Mammary epithelial cell (primary cell): ENCODE measurements at regions not wholly inside any gene's neighbourhood (a gene's known extent, or its start where the extent isn't known, plus 50 kb on each side); places are given as distances from the start of the nearest gene placed in this dataset.

ENCODE experiments used
- EZH2 ChIP-seq: IDR thresholded peaks from 2 replicates; pipeline ENCODE4 v1.6.1; 2012; ENCODE audit warnings: low read length, inconsistent platforms, borderline replicate concordance
- TF ChIP-seq, protein P1 (sequence below), 2 donors: IDR thresholded peaks in 1 of 2; conservative IDR thresholded peaks in 1 of 2; 2 replicates each; pipeline ENCODE4 v1.5.1; 2011 to 2012; ENCODE audit warnings: inconsistent platforms in 2 of 2, low read length in 2 of 2, mild to moderate bottlenecking in 2 of 2, control low read depth in 1 of 2, low read depth in 1 of 2; ENCODE audit not compliant: insufficient read depth in 1 of 2; ENCODE audit errors: extremely low read depth in 1 of 2

- TF ChIP-seq, protein P1, sequence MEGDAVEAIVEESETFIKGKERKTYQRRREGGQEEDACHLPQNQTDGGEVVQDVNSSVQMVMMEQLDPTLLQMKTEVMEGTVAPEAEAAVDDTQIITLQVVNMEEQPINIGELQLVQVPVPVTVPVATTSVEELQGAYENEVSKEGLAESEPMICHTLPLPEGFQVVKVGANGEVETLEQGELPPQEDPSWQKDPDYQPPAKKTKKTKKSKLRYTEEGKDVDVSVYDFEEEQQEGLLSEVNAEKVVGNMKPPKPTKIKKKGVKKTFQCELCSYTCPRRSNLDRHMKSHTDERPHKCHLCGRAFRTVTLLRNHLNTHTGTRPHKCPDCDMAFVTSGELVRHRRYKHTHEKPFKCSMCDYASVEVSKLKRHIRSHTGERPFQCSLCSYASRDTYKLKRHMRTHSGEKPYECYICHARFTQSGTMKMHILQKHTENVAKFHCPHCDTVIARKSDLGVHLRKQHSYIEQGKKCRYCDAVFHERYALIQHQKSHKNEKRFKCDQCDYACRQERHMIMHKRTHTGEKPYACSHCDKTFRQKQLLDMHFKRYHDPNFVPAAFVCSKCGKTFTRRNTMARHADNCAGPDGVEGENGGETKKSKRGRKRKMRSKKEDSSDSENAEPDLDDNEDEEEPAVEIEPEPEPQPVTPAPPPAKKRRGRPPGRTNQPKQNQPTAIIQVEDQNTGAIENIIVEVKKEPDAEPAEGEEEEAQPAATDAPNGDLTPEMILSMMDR (conservative IDR thresholded peaks at IDR 0.05 in 1 of 2, IDR thresholded peaks at IDR 0.05 in 1 of 2; ENCODE audit: extremely low read depth in 1 of 2, insufficient read depth in 1 of 2, low read depth in 1 of 2, low read length in 2 of 2) = no peak
- no peak for TF ChIP-seq EZH2
These were observed 96.6 kb upstream of the RUNX1 start for GRCh38 chr21:35145626-35146233.
